Activated gamma-delta T cell treated with Interleukin-2 at 50 U/mL for 16 hours (primary cell): ENCODE measurements at regions not wholly inside any gene's neighbourhood (a gene's known extent, or its start where the extent isn't known, plus 50 kb on each side); places are given as distances from the start of the nearest gene placed in this dataset.

ENCODE experiments used
- DNase-seq: peaks from one replicate; pipeline ENCODE4 v3.0.0-alpha.2; 2020

- DNase-seq: peak; percentile 33
These were observed 226.7 kb downstream of the BRD1 start for GRCh38 chr22:49600891-49601431.

- DNase-seq: no peak
These were observed 227.2 kb downstream of the BRD1 start for GRCh38 chr22:49600468-49600867.

GRCh38 chr22:49599691-49600455 lies 227.8 kb downstream of the BRD1 start:
- DNase-seq: no peak

DNA sequence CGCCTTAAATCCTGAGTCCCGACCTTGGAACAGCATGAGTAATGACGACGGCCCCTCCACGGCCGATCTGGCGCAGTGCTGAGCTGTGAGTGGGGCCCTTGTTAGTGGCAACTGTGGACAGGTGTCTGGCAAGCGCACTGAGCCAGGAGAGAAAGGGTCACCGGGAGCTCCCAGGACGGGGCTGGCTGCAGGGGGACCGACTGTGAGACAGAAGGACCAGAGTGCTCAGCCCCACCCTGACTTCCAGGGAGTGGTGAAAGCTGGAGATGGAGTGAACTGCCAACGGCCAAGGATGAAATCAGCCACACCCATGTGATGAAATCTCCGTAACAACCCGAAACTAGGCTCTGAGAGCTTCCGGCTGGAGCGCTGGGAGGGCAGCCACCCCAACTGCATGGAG lies 228.6 kb downstream of the BRD1 start:
- DNase-seq: no peak

DNA sequence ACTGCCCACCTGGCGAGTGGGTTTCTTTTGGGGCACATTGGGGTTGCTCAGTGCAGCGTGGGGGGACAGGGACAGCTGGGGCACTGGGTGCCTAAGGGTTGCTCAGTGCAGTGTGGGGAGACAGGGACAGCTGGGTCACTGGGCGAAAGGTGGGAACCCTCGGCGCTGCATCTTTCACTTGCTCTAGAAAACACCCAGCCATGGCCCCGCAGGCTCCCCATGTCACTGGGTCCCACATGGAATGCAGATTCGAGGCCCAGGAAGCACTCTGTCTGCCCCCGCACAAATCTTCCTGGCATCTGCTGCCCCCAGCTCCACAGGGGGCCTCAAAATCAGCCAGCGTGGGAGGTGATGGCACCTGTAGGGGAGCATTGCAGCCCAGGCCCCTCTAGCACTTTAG lies 229.3 kb downstream of the BRD1 start:
- no peak for DNase-seq

- DNase-seq: no peak
These were observed 230.1 kb downstream of the BRD1 start for GRCh38 chr22:49597428-49598039.

GRCh38 chr22:49595465-49596078 lies 232.1 kb downstream of the BRD1 start:
- DNase-seq: no peak

DNA sequence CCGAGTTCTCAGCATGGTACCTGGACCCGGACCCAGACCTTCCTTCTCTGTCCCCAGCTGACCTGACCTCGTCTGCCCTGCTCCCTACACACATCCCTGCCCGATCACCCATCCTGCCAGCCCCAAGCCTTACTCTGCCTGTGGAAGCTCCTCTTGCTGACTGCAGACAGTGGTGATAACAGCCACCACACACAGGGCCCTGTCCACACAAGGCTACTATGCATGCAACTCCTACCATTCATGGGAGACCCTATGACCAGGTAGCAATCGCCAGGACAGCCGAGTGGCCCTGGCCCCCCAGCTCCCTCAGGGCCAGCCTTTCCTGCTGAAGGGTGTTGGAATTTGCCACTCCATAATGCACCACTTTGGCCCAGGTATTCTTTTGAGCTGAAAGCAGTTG lies 233.6 kb downstream of the BRD1 start:
- DNase-seq: no peak

DNA sequence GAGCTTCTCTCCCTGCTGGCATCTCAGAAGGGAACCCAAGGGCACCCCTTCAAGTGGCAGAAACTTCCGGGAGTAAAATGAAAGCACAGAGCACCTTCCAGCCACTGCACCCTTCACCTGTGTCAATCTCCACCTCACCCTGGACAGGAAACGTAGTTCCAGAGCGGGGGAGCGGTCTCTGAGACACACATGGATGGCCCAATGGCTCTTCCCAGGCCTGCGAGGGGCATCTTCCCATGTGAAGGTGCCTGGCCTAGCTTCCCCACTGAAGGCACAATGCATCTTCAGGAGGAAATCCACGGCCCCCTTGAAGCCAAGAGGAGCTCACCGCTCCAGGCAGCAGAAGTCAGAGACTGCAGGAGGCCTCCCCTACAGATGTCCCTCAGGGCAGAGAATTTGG lies 234.2 kb downstream of the BRD1 start:
- no peak for DNase-seq

- no peak for DNase-seq
These were observed 234.7 kb downstream of the BRD1 start for GRCh38 chr22:49592780-49593501.

- no peak for DNase-seq
These were observed 236.7 kb downstream of the BRD1 start for GRCh38 chr22:49590851-49591445.

DNA sequence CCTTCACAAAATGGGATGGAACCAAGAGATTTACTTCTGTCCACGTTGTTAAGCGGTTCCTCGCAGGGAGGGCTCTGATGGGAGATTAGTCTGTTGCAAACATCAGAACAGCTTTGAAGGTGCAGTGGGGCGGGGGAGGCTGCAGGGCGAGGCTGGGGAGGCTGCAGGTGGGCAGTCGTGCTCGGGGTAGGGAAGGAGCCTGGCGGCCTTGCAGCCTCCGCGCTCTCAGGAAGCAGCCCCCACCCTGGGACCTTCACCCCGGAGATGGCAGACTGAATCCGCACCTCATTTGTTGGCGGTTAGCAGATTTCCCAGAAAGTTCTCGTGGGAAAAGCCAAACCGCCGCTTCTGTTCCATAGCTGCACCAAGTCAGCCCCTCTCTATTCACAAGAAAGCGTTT lies 237.3 kb downstream of the BRD1 start:
- DNase-seq: no peak

- DNase-seq: no peak
These were observed 237.9 kb downstream of the BRD1 start for GRCh38 chr22:49589811-49590210.

GRCh38 chr22:49589301-49589700 lies 238.4 kb downstream of the BRD1 start:
- no peak for DNase-seq

- no peak for DNase-seq
These were observed 238.9 kb downstream of the BRD1 start for GRCh38 chr22:49588739-49589138.

DNA sequence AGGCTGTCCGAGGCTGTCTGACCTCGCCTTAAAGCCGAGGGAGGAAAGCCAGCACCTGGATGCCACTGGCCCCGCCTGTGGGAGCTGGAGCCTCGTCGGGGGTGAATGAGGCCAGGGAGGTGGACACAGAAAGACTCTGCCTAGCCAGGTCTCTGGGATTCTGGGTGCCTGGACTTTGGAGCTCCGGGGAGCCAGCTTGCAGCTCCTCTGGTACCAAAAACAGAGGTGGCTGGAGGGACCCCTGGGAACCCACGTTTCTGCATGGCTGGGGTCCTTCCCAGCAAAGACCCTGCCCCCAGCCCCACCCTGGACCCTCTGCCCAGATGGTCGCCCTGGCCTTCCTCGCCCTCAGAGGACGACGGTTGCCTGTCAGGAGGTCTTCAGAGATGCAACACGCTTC lies 239.7 kb downstream of the BRD1 start:
- no peak for DNase-seq

- no peak for DNase-seq
These were observed 240.3 kb downstream of the BRD1 start for GRCh38 chr22:49587421-49587820.

DNA sequence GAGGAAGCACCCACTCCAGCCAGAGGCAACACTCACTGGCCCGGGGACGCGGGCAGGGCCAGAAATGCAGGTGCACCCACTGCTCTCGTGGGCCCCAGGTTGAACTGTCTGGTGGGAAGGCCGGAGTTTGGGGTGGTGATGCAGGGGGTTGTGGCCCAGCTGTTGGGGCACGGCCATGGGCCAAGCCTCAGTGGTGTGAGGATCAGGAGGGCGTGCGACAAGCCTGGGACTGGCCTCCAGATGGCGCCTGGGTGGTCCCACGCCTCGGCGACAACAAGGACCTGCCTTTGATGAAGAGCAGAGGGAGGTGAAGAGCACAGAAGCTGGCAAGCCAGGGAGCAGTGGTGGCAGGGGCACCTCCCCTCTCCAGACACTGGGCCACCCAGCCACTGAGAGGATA lies 240.8 kb downstream of the BRD1 start:
- DNase-seq: no peak

GRCh38 chr22:49586244-49586748 lies 241.4 kb downstream of the BRD1 start:
- no peak for DNase-seq

GRCh38 chr22:49585461-49586243 lies 242.0 kb downstream of the BRD1 start:
- DNase-seq: no peak

- DNase-seq: no peak
These were observed 243.7 kb downstream of the BRD1 start for GRCh38 chr22:49583886-49584505.
